HepG2 (cell line): ENCODE measurements at regions not wholly inside any gene's neighbourhood (a gene's known extent, or its start where the extent isn't known, plus 50 kb on each side); places are given as distances from the start of the nearest gene placed in this dataset.

Source experiments
- ATAC-seq: fragments of 200-7000 bp; cut with Tn5 transposase; 3 replicates; pipeline ENCODE4 v1.9.1; 2020; ENCODE audit warnings: mild to moderate bottlenecking, moderate library complexity
- BruUV-seq: library from RNA; stranded (reverse); fragments of 400-500 nt; replicated peaks from 2 replicates; lab custom pipeline; 2021; lab: Mats Ljungman, UMichigan
- CTCF ChIA-PET: fragments of 300-600 bp; formaldehyde crosslinking; extraction: SDS; loops from one replicate; lab custom pipeline; 2021; ENCODE audit warnings: low total read pairs, inconsistent platforms, low intra/inter-chr PET ratio; lab: Yijun Ruan, JAX
- POLR2A ChIA-PET: fragments of 350-600 bp; sonication (Branson Sonifier 250); formaldehyde crosslinking; loops from one replicate; lab custom pipeline; 2020; ENCODE audit warnings: antibody characterized with exemption, inconsistent platforms; lab: Yijun Ruan, JAX
- DNase-seq: peaks from one replicate; pipeline ENCODE4 v3.0.0-alpha.2; 2015; ENCODE audit warnings: low spot score
- FAIRE-seq: peaks from 3 replicates; lab custom pipeline; 2011; peaks lifted over from hg19 to GRCh38; lab: Jason Lieb, UNC
- H2AFZ ChIP-seq: one replicate; pipeline ENCODE4 v1.6.1; 2011; ENCODE audit warnings: low read length, inconsistent platforms
- H3K27ac ChIP-seq: fragments of 300-600 bp; 3 replicates; pipeline ENCODE4 v1.8.0; 2011; ENCODE audit warnings: mixed run types, mild to moderate bottlenecking, mixed read lengths, low read length, inconsistent platforms; ENCODE audit not compliant: insufficient read depth; ENCODE audit errors: extremely low read length
- H3K27me3 ChIP-seq, 2 experiments: fragments of 200-600 bp in 1 of 2; 2 replicates in 1 of 2; 3 replicates in 1 of 2; pipeline versions ENCODE4 v1.6.0 to v1.8.0; 2011; ENCODE audit warnings: low read length in 2 of 2, mild to moderate bottlenecking in 2 of 2, moderate library complexity in 2 of 2, inconsistent platforms in 1 of 2; ENCODE audit not compliant: insufficient read depth in 2 of 2, control insufficient read depth in 1 of 2
- H3K36me3 ChIP-seq, 2 experiments: fragments of 200-600 bp in 1 of 2; replicated peaks in 1 of 2; 2 replicates in 1 of 2; 3 replicates in 1 of 2; pipeline versions ENCODE4 v1.5.1 to v1.8.0; 2011; ENCODE audit warnings: low read length in 2 of 2, inconsistent platforms in 1 of 2; ENCODE audit not compliant: insufficient read depth in 2 of 2, control insufficient read depth in 1 of 2
- H3K4me1 ChIP-seq: 2 replicates; pipeline ENCODE4 v1.5.1; 2012; ENCODE audit warnings: low read length, inconsistent platforms; ENCODE audit not compliant: insufficient read depth
- H3K4me2 ChIP-seq: 2 replicates; pipeline ENCODE4 v1.6.0; 2011; ENCODE audit warnings: low read depth, low read length, inconsistent platforms
- H3K4me3 ChIP-seq, 3 experiments: fragments of 200-600 bp in 1 of 3; sonication (generic), shearing (Covaris generic) in 1 of 3; replicated peaks in 1 of 3; 2 replicates each; pipeline ENCODE4 v1.5.1; 2011 to 2016; ENCODE audit warnings: low read length in 3 of 3, inconsistent platforms in 2 of 3, low read depth in 2 of 3, mild to moderate bottlenecking in 2 of 3, control low read depth in 1 of 3, mixed read lengths in 1 of 3; ENCODE audit not compliant: insufficient read depth in 1 of 3
- H3K79me2 ChIP-seq: one replicate; pipeline ENCODE4 v1.6.1; 2011; ENCODE audit warnings: low read length, inconsistent platforms; ENCODE audit not compliant: insufficient read depth
- H3K9ac ChIP-seq: 2 replicates; pipeline ENCODE4 v1.6.0; 2011; ENCODE audit warnings: mild to moderate bottlenecking, low read depth, low read length, inconsistent platforms; ENCODE audit not compliant: insufficient read depth
- H3K9me3 ChIP-seq: 2 replicates; pipeline ENCODE4 v1.5.1; 2012; ENCODE audit warnings: mild to moderate bottlenecking, low read length
- H4K20me1 ChIP-seq: 2 replicates; pipeline ENCODE4 v1.6.0; 2011; ENCODE audit warnings: inconsistent platforms, mild to moderate bottlenecking, low read length, moderate library complexity; ENCODE audit not compliant: insufficient read depth
- CBX2 ChIP-seq, 2 experiments: fragments of 200-600 bp in 1 of 2; sonication (generic); formaldehyde crosslinking in 1 of 2; IDR thresholded peaks; 2 replicates each; pipeline versions ENCODE4 v1.7.0 to v1.8.1; 2018 to 2022; ENCODE audit warnings: low read depth in 2 of 2, low read length in 1 of 2, mild to moderate bottlenecking in 1 of 2, missing genetic modification reagents in 1 of 2
- CENPT ChIP-seq: sonication (generic); formaldehyde crosslinking; IDR thresholded peaks from 2 replicates; pipeline ENCODE4 v1.8.0; 2022; ENCODE audit warnings: low read depth, mild to moderate bottlenecking, moderate library complexity, missing genetic modification reagents
- DMAP1 ChIP-seq: IDR thresholded peaks from 2 replicates; pipeline ENCODE4 v1.6.1; 2016
- ELF4 ChIP-seq: sonication (generic); formaldehyde crosslinking; IDR thresholded peaks from 2 replicates; pipeline ENCODE4 v1.5.0; 2020; ENCODE audit warnings: missing genetic modification reagents, mild to moderate bottlenecking, moderate library complexity, borderline replicate concordance
- HOXA5 ChIP-seq: sonication (generic); formaldehyde crosslinking; IDR thresholded peaks from 2 replicates; pipeline ENCODE4 v1.4.0; 2020; ENCODE audit warnings: missing genetic modification reagents
- KLF12 ChIP-seq: sonication (generic); formaldehyde crosslinking; IDR thresholded peaks from 2 replicates; pipeline ENCODE4 v1.4.0; 2020; ENCODE audit warnings: missing genetic modification reagents, borderline replicate concordance
- MTF2 ChIP-seq: sonication (generic); formaldehyde crosslinking; IDR thresholded peaks from 2 replicates; pipeline ENCODE4 v1.5.0; 2020; ENCODE audit warnings: missing genetic modification reagents, borderline replicate concordance
- TBP ChIP-seq: sonication (generic); formaldehyde crosslinking; IDR thresholded peaks from 2 replicates; pipeline ENCODE4 v1.5.0; 2020; ENCODE audit warnings: missing genetic modification reagents
- ZKSCAN5 ChIP-seq: sonication (generic); formaldehyde crosslinking; IDR thresholded peaks from 2 replicates; pipeline ENCODE4 v1.5.1; 2020; ENCODE audit warnings: mild to moderate bottlenecking, missing genetic modification reagents
- ZMYM2 ChIP-seq: sonication (generic); formaldehyde crosslinking; IDR thresholded peaks from 2 replicates; pipeline ENCODE4 v1.8.0; 2022; ENCODE audit warnings: mild to moderate bottlenecking, missing genetic modification reagents
- ZNF205 ChIP-seq: IDR thresholded peaks from 2 replicates; pipeline ENCODE4 v1.6.1; 2018; ENCODE audit warnings: missing biosample characterization, missing genetic modification reagents
- ZNF343 ChIP-seq: sonication (generic); formaldehyde crosslinking; IDR thresholded peaks from 2 replicates; pipeline ENCODE4 v1.4.0; 2020; ENCODE audit warnings: mild to moderate bottlenecking, missing genetic modification reagents
- ZNF446 ChIP-seq: sonication (generic); formaldehyde crosslinking; IDR thresholded peaks from 2 replicates; pipeline ENCODE4 v1.5.0; 2020; ENCODE audit warnings: mild to moderate bottlenecking, missing genetic modification reagents
- ZNF501 ChIP-seq: sonication (generic); formaldehyde crosslinking; IDR thresholded peaks from 2 replicates; pipeline ENCODE4 v1.5.1; 2020; ENCODE audit warnings: mild to moderate bottlenecking, moderate library complexity, missing genetic modification reagents
- ZNF552 ChIP-seq: sonication (generic); formaldehyde crosslinking; IDR thresholded peaks from 2 replicates; pipeline ENCODE4 v1.9.0; 2022; ENCODE audit warnings: missing genetic modification reagents, mild to moderate bottlenecking, borderline replicate concordance
- ZNF670 ChIP-seq: sonication (generic); formaldehyde crosslinking; IDR thresholded peaks from 2 replicates; pipeline ENCODE4 v1.8.0; 2022; ENCODE audit warnings: mild to moderate bottlenecking, missing genetic modification reagents, borderline replicate concordance
- ZNF75D ChIP-seq: sonication (generic); formaldehyde crosslinking; IDR thresholded peaks from 2 replicates; pipeline ENCODE4 v1.8.1; 2023; ENCODE audit warnings: missing genetic modification reagents, mild to moderate bottlenecking, borderline replicate concordance
- ZNF761 ChIP-seq: sonication (generic); formaldehyde crosslinking; conservative IDR thresholded peaks from 2 replicates; pipeline ENCODE4 v1.4.0; 2020; ENCODE audit warnings: mild to moderate bottlenecking, missing genetic modification reagents
- in situ Hi-C: cut with HindIII; loops from 2 replicates; pipeline ENCODE4 v1.10.0; 2017; ENCODE audit warnings: low pct_unique_long_range_greater_than_20kb; ENCODE audit not compliant: extremely low pct_ligation_motif_present
- intact Hi-C: fragments of 100-400 bp; cut with micrococcal nuclease; formaldehyde crosslinking; loops from one replicate; pipeline ENCODE4 v1.10.0; 2022; ENCODE audit not compliant: unreplicated experiment
- TF ChIP-seq, protein P1 (sequence below): sonication (generic); formaldehyde crosslinking; IDR thresholded peaks from 2 replicates; pipeline ENCODE4 v1.4.0; 2020; ENCODE audit warnings: missing genetic modification reagents
- TF ChIP-seq, protein P2 (sequence below): sonication (generic); formaldehyde crosslinking; IDR thresholded peaks from 2 replicates; pipeline ENCODE4 v1.4.0; 2020; ENCODE audit warnings: mild to moderate bottlenecking, missing genetic modification reagents
- TF ChIP-seq, protein P3 (sequence below): sonication (generic); formaldehyde crosslinking; IDR thresholded peaks from 2 replicates; pipeline ENCODE4 v1.4.0; 2020; ENCODE audit warnings: missing genetic modification reagents

DNA sequence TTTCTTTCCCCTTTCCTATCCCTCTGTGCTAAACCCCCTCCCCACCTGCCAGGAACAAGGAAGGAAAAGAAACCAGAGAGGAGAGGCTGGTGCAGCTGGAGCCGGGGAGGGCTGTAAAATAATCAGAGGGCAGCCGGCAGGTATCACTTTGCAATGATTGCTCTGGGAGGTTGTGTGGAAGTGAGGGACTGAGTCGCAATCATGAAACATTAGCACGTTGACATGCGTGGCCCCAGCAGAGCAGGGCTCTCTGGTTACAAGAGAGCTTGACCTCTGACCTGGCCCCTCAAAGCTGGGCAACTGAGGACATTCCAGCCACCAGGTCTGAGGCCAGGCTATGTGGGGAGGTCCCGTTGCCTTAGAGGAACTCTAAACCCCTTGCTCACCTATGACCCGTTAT is 170.8 kb upstream of the BDNF start (continued):
- TF ChIP-seq CBX2 (IDR thresholded peaks at IDR 0.05; ENCODE audit: low read depth, low read length), result no peak
- no peak for TF ChIP-seq CBX2 (CRISPR knock-in tag; IDR thresholded peaks at IDR 0.05; ENCODE audit: low read depth)
- TF ChIP-seq ELF4 (CRISPR knock-in tag), result no peak
- TF ChIP-seq HOXA5 (CRISPR knock-in tag), result no peak
- TF ChIP-seq, protein P1, sequence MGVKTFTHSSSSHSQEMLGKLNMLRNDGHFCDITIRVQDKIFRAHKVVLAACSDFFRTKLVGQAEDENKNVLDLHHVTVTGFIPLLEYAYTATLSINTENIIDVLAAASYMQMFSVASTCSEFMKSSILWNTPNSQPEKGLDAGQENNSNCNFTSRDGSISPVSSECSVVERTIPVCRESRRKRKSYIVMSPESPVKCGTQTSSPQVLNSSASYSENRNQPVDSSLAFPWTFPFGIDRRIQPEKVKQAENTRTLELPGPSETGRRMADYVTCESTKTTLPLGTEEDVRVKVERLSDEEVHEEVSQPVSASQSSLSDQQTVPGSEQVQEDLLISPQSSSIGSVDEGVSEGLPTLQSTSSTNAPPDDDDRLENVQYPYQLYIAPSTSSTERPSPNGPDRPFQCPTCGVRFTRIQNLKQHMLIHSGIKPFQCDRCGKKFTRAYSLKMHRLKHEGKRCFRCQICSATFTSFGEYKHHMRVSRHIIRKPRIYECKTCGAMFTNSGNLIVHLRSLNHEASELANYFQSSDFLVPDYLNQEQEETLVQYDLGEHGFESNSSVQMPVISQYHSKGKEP (CRISPR knock-in tag), result no peak
- TF ChIP-seq ZMYM2, result no peak

DNA sequence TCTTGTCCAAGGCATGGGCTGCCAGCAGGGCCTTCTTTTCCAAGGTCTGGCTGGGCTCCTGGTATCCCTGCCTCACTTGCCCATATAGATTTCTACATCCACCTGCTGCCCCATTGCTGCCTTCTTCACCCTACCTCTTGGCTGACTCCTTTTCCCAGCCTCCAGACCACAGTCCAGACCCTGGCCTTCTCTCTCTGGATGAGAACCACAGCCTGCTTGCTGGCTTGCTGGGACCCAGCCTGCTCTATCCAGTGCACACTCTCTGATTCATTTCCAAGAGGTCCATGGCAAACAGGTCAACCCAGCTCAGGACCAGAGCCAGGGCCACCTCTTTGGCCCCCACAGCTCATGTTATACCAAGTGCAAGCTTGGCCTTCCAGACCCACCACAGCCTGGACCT is 169.4 kb upstream of the BDNF start:
- Histone ChIP-seq H3K9me3 (no peaks in the 10 kb centered on the region), H3K79me2 (no peaks in the 10 kb centered on the region), H3K4me3 (no peak overlapping the region), H3K9ac (no peak overlapping the region), H3K4me1 (no peaks in the 10 kb centered on the region), H3K36me3 (no peaks in the 10 kb centered on the region), H4K20me1 (no peaks in the 10 kb centered on the region), H3K4me2 (no peak overlapping the region), H2AFZ (no peak overlapping the region), H3K27me3 (no peaks in the 10 kb centered on the region), H3K27ac (no peak overlapping the region)
- ChIA-PET CTCF (no interaction called here), POLR2A (no interaction called here)
- in situ Hi-C loops, result no loop called here
- ATAC-seq, result no peak
- BruUV-seq, result no TSS peak
- no peak for FAIRE-seq
- DNase-seq, result no peak
- no peak for TF ChIP-seq KLF12
- no peak for TF ChIP-seq ZNF205 (CRISPR knock-in tag)
- TF ChIP-seq CENPT (CRISPR knock-in tag), result no peak
- TF ChIP-seq ZNF75D, result no peak
- no peak for TF ChIP-seq ZNF670
- no peak for TF ChIP-seq ZNF446 (CRISPR knock-in tag)
- no peak for TF ChIP-seq ZKSCAN5 (CRISPR knock-in tag)
- no peak for TF ChIP-seq MTF2 (CRISPR knock-in tag)
- TF ChIP-seq, protein P2, sequence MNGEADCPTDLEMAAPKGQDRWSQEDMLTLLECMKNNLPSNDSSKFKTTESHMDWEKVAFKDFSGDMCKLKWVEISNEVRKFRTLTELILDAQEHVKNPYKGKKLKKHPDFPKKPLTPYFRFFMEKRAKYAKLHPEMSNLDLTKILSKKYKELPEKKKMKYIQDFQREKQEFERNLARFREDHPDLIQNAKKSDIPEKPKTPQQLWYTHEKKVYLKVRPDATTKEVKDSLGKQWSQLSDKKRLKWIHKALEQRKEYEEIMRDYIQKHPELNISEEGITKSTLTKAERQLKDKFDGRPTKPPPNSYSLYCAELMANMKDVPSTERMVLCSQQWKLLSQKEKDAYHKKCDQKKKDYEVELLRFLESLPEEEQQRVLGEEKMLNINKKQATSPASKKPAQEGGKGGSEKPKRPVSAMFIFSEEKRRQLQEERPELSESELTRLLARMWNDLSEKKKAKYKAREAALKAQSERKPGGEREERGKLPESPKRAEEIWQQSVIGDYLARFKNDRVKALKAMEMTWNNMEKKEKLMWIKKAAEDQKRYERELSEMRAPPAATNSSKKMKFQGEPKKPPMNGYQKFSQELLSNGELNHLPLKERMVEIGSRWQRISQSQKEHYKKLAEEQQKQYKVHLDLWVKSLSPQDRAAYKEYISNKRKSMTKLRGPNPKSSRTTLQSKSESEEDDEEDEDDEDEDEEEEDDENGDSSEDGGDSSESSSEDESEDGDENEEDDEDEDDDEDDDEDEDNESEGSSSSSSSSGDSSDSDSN (CRISPR knock-in tag), result no peak
- TF ChIP-seq ZNF761, result no peak
- TF ChIP-seq ZNF501, result no peak
- no peak for TF ChIP-seq ZNF552 (CRISPR knock-in tag)
- no peak for TF ChIP-seq DMAP1
- no peak for TF ChIP-seq TBP (CRISPR knock-in tag)
- TF ChIP-seq ZNF343 (CRISPR knock-in tag), result no peak
- TF ChIP-seq, protein P3, sequence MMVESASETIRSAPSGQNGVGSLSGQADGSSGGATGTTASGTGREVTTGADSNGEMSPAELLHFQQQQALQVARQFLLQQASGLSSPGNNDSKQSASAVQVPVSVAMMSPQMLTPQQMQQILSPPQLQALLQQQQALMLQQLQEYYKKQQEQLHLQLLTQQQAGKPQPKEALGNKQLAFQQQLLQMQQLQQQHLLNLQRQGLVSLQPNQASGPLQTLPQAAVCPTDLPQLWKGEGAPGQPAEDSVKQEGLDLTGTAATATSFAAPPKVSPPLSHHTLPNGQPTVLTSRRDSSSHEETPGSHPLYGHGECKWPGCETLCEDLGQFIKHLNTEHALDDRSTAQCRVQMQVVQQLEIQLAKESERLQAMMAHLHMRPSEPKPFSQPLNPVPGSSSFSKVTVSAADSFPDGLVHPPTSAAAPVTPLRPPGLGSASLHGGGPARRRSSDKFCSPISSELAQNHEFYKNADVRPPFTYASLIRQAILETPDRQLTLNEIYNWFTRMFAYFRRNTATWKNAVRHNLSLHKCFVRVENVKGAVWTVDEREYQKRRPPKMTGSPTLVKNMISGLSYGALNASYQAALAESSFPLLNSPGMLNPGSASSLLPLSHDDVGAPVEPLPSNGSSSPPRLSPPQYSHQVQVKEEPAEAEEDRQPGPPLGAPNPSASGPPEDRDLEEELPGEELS (CRISPR knock-in tag), result no peak
- intact Hi-C loops, result no loop called here
